NAMALWA (cell line): ENCODE measurements at regions not wholly inside any gene's neighbourhood (a gene's known extent, or its start where the extent isn't known, plus 50 kb on each side); places are given as distances from the start of the nearest gene placed in this dataset.

Experiments used
- DNase-seq: peaks from one replicate; pipeline ENCODE4 v3.0.0-alpha.2; 2015; ENCODE audit warnings: low spot score

DNA sequence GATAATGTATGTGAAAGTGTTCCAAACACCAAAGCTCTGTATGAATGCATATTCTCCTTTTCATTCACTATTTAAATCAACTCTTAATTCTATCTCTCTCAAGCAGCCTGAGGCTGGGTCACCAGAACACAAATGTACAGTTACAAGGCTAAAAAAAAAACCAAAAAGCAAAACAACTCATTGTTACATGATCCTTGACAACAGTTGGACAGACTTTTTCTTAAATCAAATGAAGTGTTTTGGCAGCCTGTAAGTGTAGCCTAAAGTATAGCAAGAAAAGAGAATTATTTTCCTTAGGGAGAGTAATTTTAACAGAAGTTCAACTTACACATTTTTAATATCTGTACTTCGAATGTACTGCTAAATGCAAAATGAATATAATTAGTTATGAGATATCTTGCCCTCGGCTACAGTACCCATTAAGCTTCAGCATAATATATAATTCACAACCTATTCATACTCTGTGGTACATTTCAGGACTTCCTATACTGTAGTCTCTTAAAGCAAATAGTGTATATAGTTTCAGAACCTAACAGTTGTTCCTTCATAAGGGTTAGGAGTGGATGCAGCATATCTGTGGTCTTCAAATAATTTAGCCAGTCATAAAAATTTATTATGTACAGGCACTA lies 214.0 kb upstream of the BTG1 start:
- DNase-seq: no peak

GRCh38 chr12:92357584-92358261 lies 212.1 kb upstream of the BTG1 start:
- DNase-seq: no peak

GRCh38 chr12:92356425-92356824 lies 210.8 kb upstream of the BTG1 start:
- no peak for DNase-seq

DNA sequence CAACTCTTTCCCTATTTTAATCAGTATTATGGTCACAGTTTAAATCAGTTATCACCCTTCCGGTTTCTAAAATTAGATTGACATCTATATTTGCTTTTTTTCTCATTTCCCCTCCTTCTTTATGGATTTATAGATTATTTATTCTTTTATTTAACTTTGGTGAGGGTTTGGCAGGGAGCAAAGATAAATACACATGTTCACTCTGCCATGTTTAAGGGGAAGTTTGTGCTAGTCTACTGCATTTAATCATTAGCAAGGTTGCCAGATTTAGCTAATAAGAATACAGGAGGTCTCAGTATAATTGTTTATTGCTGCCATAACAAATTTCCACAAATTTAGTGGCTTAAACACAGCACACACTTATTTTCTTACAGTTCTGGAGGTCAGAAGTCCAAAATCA lies 204.0 kb upstream of the BTG1 start:
- DNase-seq: no peak

- DNase-seq: no peak
Observed at GRCh38 chr12:92342574-92342973, 196.9 kb upstream of the BTG1 start.

DNA sequence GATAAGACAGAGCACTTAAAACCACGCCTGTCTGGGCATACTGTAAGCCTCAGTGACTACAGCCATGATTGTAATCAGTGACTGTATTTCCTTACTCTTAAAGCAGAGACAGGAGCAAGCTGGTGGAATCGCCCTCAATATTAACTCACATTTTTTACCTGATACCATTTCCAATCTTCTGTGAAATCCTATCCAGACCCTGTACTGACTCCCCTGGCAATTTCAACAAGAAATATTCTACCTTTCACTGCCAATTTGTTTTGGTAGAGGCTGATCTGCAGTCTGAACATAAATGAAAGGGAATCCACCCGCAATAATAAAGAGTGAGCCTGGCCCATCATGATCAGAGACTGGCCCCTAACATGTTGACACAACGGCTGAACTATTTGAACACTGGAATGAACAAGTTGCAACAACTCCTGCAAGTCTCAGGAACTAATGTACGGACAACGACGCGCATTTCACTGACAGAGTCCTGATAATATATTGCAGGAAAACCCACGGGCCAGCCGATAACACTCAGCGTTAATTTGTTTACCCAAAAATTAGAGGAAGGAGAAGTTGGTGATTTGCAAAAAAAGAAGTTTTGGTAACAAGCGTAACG lies 195.5 kb upstream of the BTG1 start:
- DNase-seq: no peak

DNA sequence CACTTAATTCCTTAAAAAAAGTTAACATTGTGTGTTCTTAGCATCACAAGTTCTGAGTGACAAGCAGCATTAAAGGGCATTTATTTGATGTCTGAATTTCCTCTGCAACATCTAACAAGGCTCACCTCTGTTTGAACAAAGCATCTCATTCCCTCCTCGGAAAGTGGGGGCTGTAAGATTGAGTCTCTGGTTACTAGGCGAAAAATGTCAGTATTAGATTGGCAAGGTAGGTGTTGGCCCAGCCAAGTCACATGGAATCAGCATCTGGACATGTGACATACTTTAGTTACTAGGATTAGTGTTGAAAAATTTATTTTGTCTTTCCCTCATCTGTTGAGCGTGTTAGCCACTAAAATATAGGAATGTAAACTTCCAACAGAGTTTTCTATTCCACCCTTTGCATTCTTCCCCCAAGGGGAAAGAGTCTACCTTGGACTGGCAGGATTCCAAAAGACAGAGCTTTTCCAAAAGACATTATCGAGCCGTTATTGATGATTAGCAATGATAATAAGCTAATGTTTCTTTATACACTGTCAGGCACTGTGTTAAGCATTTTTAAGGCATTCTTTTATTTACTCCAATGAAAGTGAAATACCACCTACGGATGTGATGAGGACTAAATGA lies 194.9 kb upstream of the BTG1 start:
- no peak for DNase-seq

- no peak for DNase-seq
Observed at GRCh38 chr12:92340003-92340402, 194.4 kb upstream of the BTG1 start.

- DNase-seq: no peak
Observed at GRCh38 chr12:92339198-92339821, 193.7 kb upstream of the BTG1 start.

- no peak for DNase-seq
Observed at GRCh38 chr12:92338671-92339070, 193.0 kb upstream of the BTG1 start.

- DNase-seq: no peak
Observed at GRCh38 chr12:92338102-92338501, 192.5 kb upstream of the BTG1 start.

GRCh38 chr12:92337128-92337527 lies 191.5 kb upstream of the BTG1 start:
- no peak for DNase-seq

- DNase-seq: no peak
Observed at GRCh38 chr12:92336641-92337040, 191.0 kb upstream of the BTG1 start.

- DNase-seq: no peak
Observed at GRCh38 chr12:92335831-92336230, 190.2 kb upstream of the BTG1 start.

GRCh38 chr12:92334552-92334951 lies 188.9 kb upstream of the BTG1 start:
- no peak for DNase-seq

DNA sequence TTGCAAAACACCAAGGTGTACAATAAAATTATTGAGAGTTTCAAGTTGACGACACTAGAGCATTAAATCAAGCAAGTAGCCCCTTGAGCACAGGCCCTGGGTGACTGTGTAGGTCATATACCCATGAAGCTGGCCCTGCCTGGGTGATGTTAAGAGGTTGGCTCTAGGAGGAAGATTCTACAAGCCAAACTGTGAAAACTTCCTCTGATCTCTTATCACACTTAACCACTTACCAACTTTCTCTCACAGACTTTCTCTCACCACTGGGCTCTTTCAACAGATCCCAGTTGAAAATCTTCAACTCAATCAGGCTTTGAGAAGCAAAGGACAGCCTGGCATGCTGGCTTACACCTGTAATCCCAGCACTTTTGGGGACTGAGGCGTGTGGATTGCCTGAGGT lies 186.9 kb upstream of the BTG1 start:
- no peak for DNase-seq

GRCh38 chr12:92331383-92331782 lies 185.7 kb upstream of the BTG1 start:
- DNase-seq: no peak

GRCh38 chr12:92330654-92331053 lies 185.0 kb upstream of the BTG1 start:
- no peak for DNase-seq

- DNase-seq: no peak
Observed at GRCh38 chr12:92326877-92327276, 181.2 kb upstream of the BTG1 start.

GRCh38 chr12:92324849-92325500 lies 179.3 kb upstream of the BTG1 start:
- DNase-seq: peak; percentile 9

DNA sequence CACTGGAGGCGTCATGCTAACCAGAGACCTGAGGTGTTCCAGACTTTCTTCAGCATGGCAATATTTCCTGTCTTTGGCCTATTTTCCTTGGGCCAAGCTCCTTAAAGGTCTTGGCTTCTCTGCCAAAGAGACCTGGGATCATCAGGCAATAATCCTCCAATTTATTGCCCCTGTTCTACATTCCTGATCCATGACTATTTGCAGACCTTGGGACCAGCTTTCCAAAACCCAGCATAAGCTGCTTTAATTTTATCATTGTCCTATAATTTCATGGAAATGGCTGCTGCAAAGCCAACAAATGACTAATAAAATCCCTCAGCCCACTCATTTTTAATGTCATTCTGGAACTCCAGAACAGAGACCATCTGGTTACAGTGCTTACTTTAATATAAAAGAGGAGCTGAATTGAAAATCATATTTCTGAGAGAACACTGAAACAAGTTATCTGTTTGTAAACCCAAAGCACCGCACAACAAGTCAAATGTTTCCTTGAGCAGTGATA lies 166.9 kb upstream of the BTG1 start:
- no peak for DNase-seq
